K562 (cell line): ENCODE measurements at regions not wholly inside any gene's neighbourhood (a gene's known extent, or its start where the extent isn't known, plus 50 kb on each side); places are given as distances from the start of the nearest gene placed in this dataset.

Experiments used
- ATAC-seq: fragments of 200-7000 bp; cut with Tn5 transposase; 3 replicates; pipeline ENCODE4 v1.9.1; 2020; ENCODE audit warnings: moderate library complexity
- BruUV-seq: library from RNA; stranded (reverse); fragments of 400-500 nt; replicated peaks from 2 replicates; lab custom pipeline; 2021; lab: Mats Ljungman, UMichigan
- CTCF ChIA-PET: fragments of 300-600 bp; formaldehyde crosslinking; extraction: SDS; loops from one replicate; lab custom pipeline; 2021; ENCODE audit warnings: low intra/inter-chr PET ratio; lab: Yijun Ruan, JAX
- POLR2A ChIA-PET: fragments of 300-600, 350-650 bp; sonication (Branson Sonifier 250); formaldehyde crosslinking; extraction: SDS; loops from one replicate; lab custom pipeline; 2021; ENCODE audit warnings: antibody characterized with exemption, inconsistent platforms; lab: Yijun Ruan, JAX
- DNase-seq, 4 experiments: peaks; one replicate each; pipeline versions ENCODE4 v3.0.0 to v3.0.0-alpha.2; 2011 to 2018; ENCODE audit warnings: low spot score in 3 of 4, mixed read lengths in 3 of 4; ENCODE audit errors: extremely low read depth in 1 of 4
- FAIRE-seq: peaks from 2 replicates; lab custom pipeline; 2011; peaks lifted over from hg19 to GRCh38; lab: Jason Lieb, UNC
- H2AFZ ChIP-seq: 2 replicates; pipeline ENCODE4 v1.6.0; 2011; ENCODE audit warnings: low read depth, low read length, control low read depth, inconsistent platforms
- H3K27ac ChIP-seq: fragments of 200-600 bp; 3 replicates; pipeline ENCODE4 v1.8.0; 2011; ENCODE audit warnings: low read depth, mild to moderate bottlenecking, control low read depth, inconsistent platforms, low read length, moderate library complexity, mixed read lengths; ENCODE audit errors: extremely low read depth
- H3K27me3 ChIP-seq, 2 experiments: fragments of 300-600 bp in 1 of 2; 2 replicates in 1 of 2; 3 replicates in 1 of 2; pipeline versions ENCODE4 v1.6.0 to v1.8.0; 2011; ENCODE audit warnings: inconsistent platforms in 2 of 2, low read length in 2 of 2, mild to moderate bottlenecking in 1 of 2, mixed read lengths in 1 of 2, moderate library complexity in 1 of 2; ENCODE audit not compliant: control insufficient read depth in 2 of 2, insufficient read depth in 2 of 2
- H3K36me3 ChIP-seq: fragments of 300-600 bp; 3 replicates; pipeline ENCODE4 v1.8.0; 2011; ENCODE audit warnings: mild to moderate bottlenecking, low read length, inconsistent platforms; ENCODE audit not compliant: control insufficient read depth, insufficient read depth
- H3K4me1 ChIP-seq, 2 experiments: fragments of 200-600 bp in 1 of 2; replicated peaks in 1 of 2; 2 replicates in 1 of 2; 3 replicates in 1 of 2; pipeline versions ENCODE4 v1.5.1 to v1.8.0; 2011; ENCODE audit warnings: inconsistent platforms in 2 of 2, low read length in 2 of 2, mild to moderate bottlenecking in 1 of 2, mixed read lengths in 1 of 2, moderate library complexity in 1 of 2; ENCODE audit not compliant: control insufficient read depth in 2 of 2, insufficient read depth in 2 of 2
- H3K4me2 ChIP-seq: 2 replicates; pipeline ENCODE4 v1.6.1; 2011; ENCODE audit warnings: low read length, control low read depth, inconsistent platforms, mixed read lengths; ENCODE audit not compliant: insufficient read depth
- H3K4me3 ChIP-seq: fragments of 200-600 bp; sonication (generic), shearing (Covaris generic); 2 replicates; pipeline ENCODE4 v1.5.1; 2016; ENCODE audit warnings: control low read depth, inconsistent platforms
- H3K79me2 ChIP-seq: fragments of 200-600 bp; 3 replicates; pipeline ENCODE4 v1.8.0; 2011; ENCODE audit warnings: low read length, inconsistent platforms; ENCODE audit not compliant: control insufficient read depth, insufficient read depth
- H3K9ac ChIP-seq, 2 experiments: 2 replicates each; pipeline versions ENCODE4 v1.6.0 to v1.6.1; 2011; ENCODE audit warnings: low read depth in 2 of 2, low read length in 2 of 2, control low read depth in 1 of 2, inconsistent platforms in 1 of 2, mild to moderate bottlenecking in 1 of 2, mixed read lengths in 1 of 2; ENCODE audit not compliant: insufficient read depth in 1 of 2
- H3K9me1 ChIP-seq: one replicate; pipeline ENCODE4 v1.6.0; 2011; ENCODE audit warnings: inconsistent platforms, mild to moderate bottlenecking, low read length, moderate library complexity; ENCODE audit not compliant: control insufficient read depth, insufficient read depth
- H3K9me3 ChIP-seq: replicated peaks from 2 replicates; pipeline ENCODE4 v1.5.1; 2011; ENCODE audit warnings: low read depth, low read length, inconsistent platforms; ENCODE audit not compliant: control insufficient read depth, insufficient read depth
- H4K20me1 ChIP-seq: replicated peaks from 2 replicates; pipeline ENCODE4 v1.6.1; 2011; ENCODE audit warnings: low read length, inconsistent platforms, mixed read lengths; ENCODE audit not compliant: control insufficient read depth, insufficient read depth
- E2F5 ChIP-seq: sonication (generic); formaldehyde crosslinking; IDR thresholded peaks from 2 replicates; pipeline ENCODE4 v1.8.0; 2022; ENCODE audit warnings: mild to moderate bottlenecking, missing genetic modification reagents
- GTF2E2 ChIP-seq: fragments of 200-800 bp; sonication (Bioruptor generic); IDR thresholded peaks from 2 replicates; pipeline ENCODE4 v1.6.1; 2016; ENCODE audit warnings: missing genetic modification characterization, missing compliant biosample characterization
- L3MBTL2 ChIP-seq: fragments of 450-650 bp; IDR thresholded peaks from 2 replicates; pipeline ENCODE4 v1.6.1; 2016; ENCODE audit warnings: mild to moderate bottlenecking, moderate library complexity
- MTA1 ChIP-seq: fragments of 450-650 bp; IDR thresholded peaks from 2 replicates; pipeline ENCODE4 v1.6.1; 2017; ENCODE audit warnings: borderline replicate concordance
- MTF1 ChIP-seq: fragments of 250-450 bp; sonication (Bioruptor Pico); IDR thresholded peaks from 2 replicates; pipeline ENCODE4 v1.9.0; 2021; ENCODE audit warnings: moderate library complexity, mild to moderate bottlenecking, inconsistent platforms, borderline replicate concordance
- NONO ChIP-seq, 2 experiments: fragments of 200-400 bp in 1 of 2; fragments of 450-650 bp in 1 of 2; formaldehyde crosslinking in 1 of 2; IDR thresholded peaks; 2 replicates each; pipeline ENCODE4 v1.6.1; 2017; ENCODE audit warnings: low read depth in 2 of 2, mild to moderate bottlenecking in 2 of 2, moderate library complexity in 2 of 2, low read length in 1 of 2
- RFX7 ChIP-seq: fragments of 250-450 bp; sonication (Bioruptor Pico); IDR thresholded peaks from 2 replicates; pipeline ENCODE4 v1.5.1; 2021; ENCODE audit warnings: mild to moderate bottlenecking
- ZNF197 ChIP-seq: fragments of 200-800 bp; sonication (Bioruptor generic); IDR thresholded peaks from 2 replicates; pipeline ENCODE4 v1.6.1; 2016; ENCODE audit warnings: low read depth, missing genetic modification characterization, missing compliant biosample characterization
- ZNF274 ChIP-seq: IDR thresholded peaks from 2 replicates; pipeline ENCODE4 v1.6.1; 2011; ENCODE audit warnings: low read depth, mild to moderate bottlenecking, low read length, moderate library complexity, borderline replicate concordance
- ZNF436 ChIP-seq: fragments of 250-450, 450-650 bp; sonication (Bioruptor Pico); formaldehyde crosslinking; IDR thresholded peaks from 2 replicates; pipeline ENCODE4 v1.7.0; 2020; ENCODE audit warnings: mild to moderate bottlenecking
- ZNF583 ChIP-seq: fragments of 250-450 bp; sonication (Bioruptor Pico); IDR thresholded peaks from 2 replicates; pipeline ENCODE4 v1.4.0; 2020
- WGBS: fragments of 100-300 bp; shearing (Covaris generic); methylation state at CpG from one replicate; pipeline ENCODE4 v1.1.6; 2016; ENCODE audit warnings: low coverage, mixed read lengths; ENCODE audit not compliant: insufficient coverage; ENCODE audit errors: missing lambda C conversion rate; 5-methylcytosine and 5-hydroxymethylcytosine counted together
- in situ Hi-C: fragments of 300-500 bp; cut with MboI; formaldehyde crosslinking; loops from 4 replicates; pipeline ENCODE4 v1.15.0; 2018; ENCODE audit warnings: inconsistent platforms, mixed read lengths
- intact Hi-C: fragments of 100-400 bp; cut with micrococcal nuclease; formaldehyde crosslinking; loops from 2 replicates; pipeline ENCODE4 v1.14.2; 2022
- TF ChIP-seq, protein P1 (sequence below): fragments of 250-450 bp; sonication (Bioruptor Pico); IDR thresholded peaks from 2 replicates; pipeline ENCODE4 v1.4.0; 2020; ENCODE audit warnings: mild to moderate bottlenecking, moderate library complexity

DNA sequence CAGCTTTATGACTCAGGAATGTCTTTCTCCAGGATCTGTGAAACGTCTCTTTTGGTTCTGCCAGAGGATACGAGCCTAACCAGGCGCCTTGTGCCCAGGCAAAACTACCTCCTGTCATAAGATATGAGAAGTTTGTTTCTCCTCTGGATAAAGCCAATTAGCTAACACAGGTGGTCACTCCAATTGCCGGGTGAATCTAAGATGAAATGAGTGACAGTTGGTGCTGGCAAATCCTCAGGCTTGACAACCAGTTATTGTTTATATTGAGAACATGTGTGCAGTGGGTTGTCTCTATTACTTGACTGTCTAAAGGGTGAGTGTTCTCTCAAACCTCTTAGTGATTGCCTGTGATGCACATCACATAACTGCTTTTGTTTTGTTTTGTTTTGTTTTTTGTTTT, 449.1 kb downstream of the XPNPEP1 start:
- intact Hi-C loops (no loop called here), in situ Hi-C loops (no loop called here)
- H3K36me3 ChIP-seq: no peaks in the 10 kb centered on the region
- H3K4me2 ChIP-seq: no peak overlapping the region
- no peak overlapping the region for H3K4me3 ChIP-seq
- H3K79me2 ChIP-seq: no peaks in the 10 kb centered on the region
- CTCF ChIA-PET: no interaction called here
- H3K27me3 ChIP-seq: no peaks in the 10 kb centered on the region
- no peaks in the 10 kb centered on the region for H4K20me1 ChIP-seq
- H3K4me1 ChIP-seq: no peaks in the 10 kb centered on the region
- no peak for TF ChIP-seq ZNF197
- ATAC-seq (no peak), DNase-seq (no peak), FAIRE-seq (no peak)
- POLR2A ChIA-PET: no interaction called here
- no peaks in the 10 kb centered on the region for H3K9me3 ChIP-seq
- no peak overlapping the region for H2AFZ ChIP-seq
- no peak overlapping the region for H3K9ac ChIP-seq
- 2% methylated on average over 4 of the region's 4 CpGs for WGBS
- H3K27ac ChIP-seq: no peak overlapping the region
- no peaks in the 10 kb centered on the region for H3K9me1 ChIP-seq
- BruUV-seq: no TSS peak

- Histone ChIP-seq H3K4me1 (no peaks in the 10 kb centered on the region), H3K36me3 (no peaks in the 10 kb centered on the region), H3K9me1 (no peaks in the 10 kb centered on the region), H3K4me2 (no peak overlapping the region), H3K4me3 (no peak overlapping the region), H4K20me1 (no peaks in the 10 kb centered on the region), H3K79me2 (no peaks in the 10 kb centered on the region), H2AFZ (no peak overlapping the region), H3K9ac (no peak overlapping the region), H3K27ac (no peak overlapping the region), H3K9me3 (no peaks in the 10 kb centered on the region), H3K27me3 (no peaks in the 10 kb centered on the region)
- DNase-seq: no peak
- no peak for FAIRE-seq
- BruUV-seq: no TSS peak
- 0% methylated on average over 2 of the region's 2 CpGs for WGBS
- in situ Hi-C loops: no loop called here
- ChIA-PET POLR2A (no interaction called here), CTCF (no interaction called here)
- intact Hi-C loops: no loop called here
- no peak for ATAC-seq
- TF ChIP-seq ZNF436 (CRISPR knock-in tag): no peak
- TF ChIP-seq RFX7 (CRISPR knock-in tag): no peak
- no peak for TF ChIP-seq GTF2E2 (tag)
- TF ChIP-seq MTF1: no peak
- TF ChIP-seq ZNF274: no peak
- TF ChIP-seq L3MBTL2: no peak
- TF ChIP-seq MTA1: no peak
- no peak for TF ChIP-seq E2F5 (CRISPR knock-in tag)
- TF ChIP-seq ZNF583 (CRISPR knock-in tag): no peak
- TF ChIP-seq, protein P1, sequence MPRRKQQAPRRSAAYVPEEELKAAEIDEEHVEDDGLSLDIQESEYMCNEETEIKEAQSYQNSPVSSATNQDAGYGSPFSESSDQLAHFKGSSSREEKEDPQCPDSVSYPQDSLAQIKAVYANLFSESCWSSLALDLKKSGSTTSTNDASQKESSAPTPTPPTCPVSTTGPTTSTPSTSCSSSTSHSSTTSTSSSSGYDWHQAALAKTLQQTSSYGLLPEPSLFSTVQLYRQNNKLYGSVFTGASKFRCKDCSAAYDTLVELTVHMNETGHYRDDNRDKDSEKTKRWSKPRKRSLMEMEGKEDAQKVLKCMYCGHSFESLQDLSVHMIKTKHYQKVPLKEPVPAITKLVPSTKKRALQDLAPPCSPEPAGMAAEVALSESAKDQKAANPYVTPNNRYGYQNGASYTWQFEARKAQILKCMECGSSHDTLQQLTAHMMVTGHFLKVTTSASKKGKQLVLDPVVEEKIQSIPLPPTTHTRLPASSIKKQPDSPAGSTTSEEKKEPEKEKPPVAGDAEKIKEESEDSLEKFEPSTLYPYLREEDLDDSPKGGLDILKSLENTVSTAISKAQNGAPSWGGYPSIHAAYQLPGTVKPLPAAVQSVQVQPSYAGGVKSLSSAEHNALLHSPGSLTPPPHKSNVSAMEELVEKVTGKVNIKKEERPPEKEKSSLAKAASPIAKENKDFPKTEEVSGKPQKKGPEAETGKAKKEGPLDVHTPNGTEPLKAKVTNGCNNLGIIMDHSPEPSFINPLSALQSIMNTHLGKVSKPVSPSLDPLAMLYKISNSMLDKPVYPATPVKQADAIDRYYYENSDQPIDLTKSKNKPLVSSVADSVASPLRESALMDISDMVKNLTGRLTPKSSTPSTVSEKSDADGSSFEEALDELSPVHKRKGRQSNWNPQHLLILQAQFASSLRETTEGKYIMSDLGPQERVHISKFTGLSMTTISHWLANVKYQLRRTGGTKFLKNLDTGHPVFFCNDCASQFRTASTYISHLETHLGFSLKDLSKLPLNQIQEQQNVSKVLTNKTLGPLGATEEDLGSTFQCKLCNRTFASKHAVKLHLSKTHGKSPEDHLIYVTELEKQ (CRISPR knock-in tag): no peak
- TF ChIP-seq NONO (IDR thresholded peaks at IDR 0.05; ENCODE audit: low read depth in 2 of 2, low read length in 1 of 2): no peak
Measured at GRCh38 chr10:109467551-109467950, 455.8 kb downstream of the XPNPEP1 start.
